HepG2 (cell line): ENCODE measurements at regions not wholly inside any gene's neighbourhood (a gene's known extent, or its start where the extent isn't known, plus 50 kb on each side); places are given as distances from the start of the nearest gene placed in this dataset.

ENCODE experiments used
- ATAC-seq: fragments of 200-7000 bp; cut with Tn5 transposase; 3 replicates; pipeline ENCODE4 v1.9.1; 2020; ENCODE audit warnings: mild to moderate bottlenecking, moderate library complexity
- BruUV-seq: library from RNA; stranded (reverse); fragments of 400-500 nt; replicated peaks from 2 replicates; lab custom pipeline; 2021; lab: Mats Ljungman, UMichigan
- CTCF ChIA-PET: fragments of 300-600 bp; formaldehyde crosslinking; extraction: SDS; loops from one replicate; lab custom pipeline; 2021; ENCODE audit warnings: low total read pairs, inconsistent platforms, low intra/inter-chr PET ratio; lab: Yijun Ruan, JAX
- POLR2A ChIA-PET: fragments of 350-600 bp; sonication (Branson Sonifier 250); formaldehyde crosslinking; loops from one replicate; lab custom pipeline; 2020; ENCODE audit warnings: antibody characterized with exemption, inconsistent platforms; lab: Yijun Ruan, JAX
- DNase-seq: peaks from one replicate; pipeline ENCODE4 v3.0.0-alpha.2; 2015; ENCODE audit warnings: low spot score
- FAIRE-seq: peaks from 3 replicates; lab custom pipeline; 2011; peaks lifted over from hg19 to GRCh38; lab: Jason Lieb, UNC
- H2AFZ ChIP-seq: one replicate; pipeline ENCODE4 v1.6.1; 2011; ENCODE audit warnings: low read length, inconsistent platforms
- H3K27ac ChIP-seq: fragments of 300-600 bp; 3 replicates; pipeline ENCODE4 v1.8.0; 2011; ENCODE audit warnings: mixed run types, mild to moderate bottlenecking, mixed read lengths, low read length, inconsistent platforms; ENCODE audit not compliant: insufficient read depth; ENCODE audit errors: extremely low read length
- H3K27me3 ChIP-seq, 2 experiments: fragments of 200-600 bp in 1 of 2; 2 replicates in 1 of 2; 3 replicates in 1 of 2; pipeline versions ENCODE4 v1.6.0 to v1.8.0; 2011; ENCODE audit warnings: low read length in 2 of 2, mild to moderate bottlenecking in 2 of 2, moderate library complexity in 2 of 2, inconsistent platforms in 1 of 2; ENCODE audit not compliant: insufficient read depth in 2 of 2, control insufficient read depth in 1 of 2
- H3K36me3 ChIP-seq, 2 experiments: fragments of 200-600 bp in 1 of 2; replicated peaks in 1 of 2; 2 replicates in 1 of 2; 3 replicates in 1 of 2; pipeline versions ENCODE4 v1.5.1 to v1.8.0; 2011; ENCODE audit warnings: low read length in 2 of 2, inconsistent platforms in 1 of 2; ENCODE audit not compliant: insufficient read depth in 2 of 2, control insufficient read depth in 1 of 2
- H3K4me1 ChIP-seq: 2 replicates; pipeline ENCODE4 v1.5.1; 2012; ENCODE audit warnings: low read length, inconsistent platforms; ENCODE audit not compliant: insufficient read depth
- H3K4me2 ChIP-seq: 2 replicates; pipeline ENCODE4 v1.6.0; 2011; ENCODE audit warnings: low read depth, low read length, inconsistent platforms
- H3K4me3 ChIP-seq, 3 experiments: fragments of 200-600 bp in 1 of 3; sonication (generic), shearing (Covaris generic) in 1 of 3; replicated peaks in 1 of 3; 2 replicates each; pipeline ENCODE4 v1.5.1; 2011 to 2016; ENCODE audit warnings: low read length in 3 of 3, inconsistent platforms in 2 of 3, low read depth in 2 of 3, mild to moderate bottlenecking in 2 of 3, control low read depth in 1 of 3, mixed read lengths in 1 of 3; ENCODE audit not compliant: insufficient read depth in 1 of 3
- H3K79me2 ChIP-seq: one replicate; pipeline ENCODE4 v1.6.1; 2011; ENCODE audit warnings: low read length, inconsistent platforms; ENCODE audit not compliant: insufficient read depth
- H3K9ac ChIP-seq: 2 replicates; pipeline ENCODE4 v1.6.0; 2011; ENCODE audit warnings: mild to moderate bottlenecking, low read depth, low read length, inconsistent platforms; ENCODE audit not compliant: insufficient read depth
- H3K9me3 ChIP-seq: 2 replicates; pipeline ENCODE4 v1.5.1; 2012; ENCODE audit warnings: mild to moderate bottlenecking, low read length
- H4K20me1 ChIP-seq: 2 replicates; pipeline ENCODE4 v1.6.0; 2011; ENCODE audit warnings: inconsistent platforms, mild to moderate bottlenecking, low read length, moderate library complexity; ENCODE audit not compliant: insufficient read depth
- ADNP ChIP-seq: sonication (generic); formaldehyde crosslinking; IDR thresholded peaks from 2 replicates; pipeline ENCODE4 v1.4.0; 2020; ENCODE audit warnings: missing genetic modification reagents
- AHR ChIP-seq: IDR thresholded peaks from 2 replicates; pipeline ENCODE4 v1.6.1; 2018; ENCODE audit warnings: missing genetic modification reagents, missing compliant biosample characterization
- CCAR2 ChIP-seq: fragments of 200-400 bp; formaldehyde crosslinking; optimal IDR thresholded peaks from 2 replicates; pipeline ENCODE3; 2018; ENCODE audit warnings: low read depth, mild to moderate bottlenecking, low read length, moderate library complexity
- E2F2 ChIP-seq: sonication (generic); formaldehyde crosslinking; IDR thresholded peaks from 2 replicates; pipeline ENCODE4 v1.4.0; 2020; ENCODE audit warnings: missing genetic modification reagents, borderline replicate concordance
- EED ChIP-seq: sonication (generic); formaldehyde crosslinking; IDR thresholded peaks from 2 replicates; pipeline ENCODE4 v1.5.0; 2020; ENCODE audit warnings: mild to moderate bottlenecking, missing genetic modification reagents
- HOXA7 ChIP-seq: sonication (generic); formaldehyde crosslinking; IDR thresholded peaks from 2 replicates; pipeline ENCODE4 v1.8.1; 2022; ENCODE audit warnings: mild to moderate bottlenecking, missing genetic modification reagents, moderate library complexity
- NFKBIZ ChIP-seq: IDR thresholded peaks from 2 replicates; pipeline ENCODE4 v1.6.1; 2018; ENCODE audit warnings: missing genetic modification reagents, missing compliant biosample characterization
- NPAS2 ChIP-seq: sonication (generic); formaldehyde crosslinking; IDR thresholded peaks from 2 replicates; pipeline ENCODE4 v1.8.0; 2022; ENCODE audit warnings: mild to moderate bottlenecking, missing genetic modification reagents, borderline replicate concordance
- NR3C1 ChIP-seq: sonication (generic); formaldehyde crosslinking; IDR thresholded peaks from 2 replicates; pipeline ENCODE4 v1.4.0; 2020; ENCODE audit warnings: missing genetic modification reagents
- PHF20 ChIP-seq: sonication (generic); formaldehyde crosslinking; IDR thresholded peaks from 2 replicates; pipeline ENCODE4 v1.5.0; 2020; ENCODE audit warnings: mild to moderate bottlenecking, missing genetic modification reagents
- SRF ChIP-seq: IDR thresholded peaks from 2 replicates; pipeline ENCODE4 v1.6.1; 2011; ENCODE audit warnings: mild to moderate bottlenecking, low read depth, low read length, moderate library complexity
- TSC22D2 ChIP-seq: sonication (generic); formaldehyde crosslinking; IDR thresholded peaks from 2 replicates; pipeline ENCODE4 v1.5.1; 2020; ENCODE audit warnings: missing genetic modification reagents, mild to moderate bottlenecking, borderline replicate concordance
- ZBTB42 ChIP-seq: sonication (generic); formaldehyde crosslinking; IDR thresholded peaks from 2 replicates; pipeline ENCODE4 v1.5.0; 2020; ENCODE audit warnings: mild to moderate bottlenecking, missing genetic modification reagents
- ZFP41 ChIP-seq: sonication (generic); formaldehyde crosslinking; IDR thresholded peaks from 2 replicates; pipeline ENCODE4 v1.4.0; 2020; ENCODE audit warnings: mild to moderate bottlenecking, missing genetic modification reagents, borderline replicate concordance
- ZFY ChIP-seq: sonication (generic); formaldehyde crosslinking; IDR thresholded peaks from 2 replicates; pipeline ENCODE4 v1.4.0; 2020; ENCODE audit warnings: missing genetic modification reagents
- ZNF20 ChIP-seq: sonication (generic); formaldehyde crosslinking; IDR thresholded peaks from 2 replicates; pipeline ENCODE4 v1.4.0; 2020; ENCODE audit warnings: mild to moderate bottlenecking, moderate library complexity, missing genetic modification reagents
- ZNF564 ChIP-seq: sonication (generic); formaldehyde crosslinking; IDR thresholded peaks from 2 replicates; pipeline ENCODE4 v1.8.1; 2023; ENCODE audit warnings: mild to moderate bottlenecking, missing genetic modification reagents
- ZNF572 ChIP-seq: sonication (generic); formaldehyde crosslinking; IDR thresholded peaks from 2 replicates; pipeline ENCODE4 v1.5.1; 2020; ENCODE audit warnings: mild to moderate bottlenecking, missing genetic modification reagents
- ZNF83 ChIP-seq: sonication (generic); formaldehyde crosslinking; IDR thresholded peaks from 2 replicates; pipeline ENCODE4 v1.4.0; 2020; ENCODE audit warnings: missing genetic modification reagents, mild to moderate bottlenecking, borderline replicate concordance
- ZNF850 ChIP-seq: sonication (generic); formaldehyde crosslinking; conservative IDR thresholded peaks from 2 replicates; pipeline ENCODE4 v1.9.0; 2021; ENCODE audit warnings: mild to moderate bottlenecking, missing genetic modification reagents
- WGBS: methylation state at CpG from one replicate; pipeline ENCODE4 v1.1.6; 2017; ENCODE audit warnings: low lambda C conversion rate; 5-methylcytosine and 5-hydroxymethylcytosine counted together
- in situ Hi-C: cut with HindIII; loops from 2 replicates; pipeline ENCODE4 v1.10.0; 2017; ENCODE audit warnings: low pct_unique_long_range_greater_than_20kb; ENCODE audit not compliant: extremely low pct_ligation_motif_present
- intact Hi-C: fragments of 100-400 bp; cut with micrococcal nuclease; formaldehyde crosslinking; loops from one replicate; pipeline ENCODE4 v1.10.0; 2022; ENCODE audit not compliant: unreplicated experiment
- TF ChIP-seq, protein P1 (sequence below): sonication (generic); formaldehyde crosslinking; IDR thresholded peaks from 2 replicates; pipeline ENCODE4 v1.5.1; 2020; ENCODE audit warnings: missing genetic modification reagents, mild to moderate bottlenecking, borderline replicate concordance

DNA sequence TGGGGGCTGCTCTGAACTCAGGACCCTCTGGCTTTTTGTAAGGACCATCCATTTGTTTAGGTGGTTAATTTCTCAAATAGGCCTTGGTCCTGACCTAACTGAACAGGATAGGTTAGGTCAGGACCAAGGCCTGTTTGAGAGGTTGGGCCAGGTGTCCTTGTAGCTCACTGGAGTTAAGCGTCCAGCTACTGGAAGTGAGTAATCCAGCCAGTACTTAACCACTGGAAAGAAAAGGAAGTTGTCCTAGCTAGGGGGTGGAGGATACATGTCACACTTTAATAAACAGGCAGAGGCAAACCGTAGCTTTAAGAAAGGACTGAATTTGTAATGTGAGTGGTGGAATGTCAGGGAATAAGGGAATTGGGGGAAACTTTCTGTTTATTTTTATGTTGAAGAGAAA lies 96.0 kb downstream of the GPR85 start:
- TF ChIP-seq, protein P1, sequence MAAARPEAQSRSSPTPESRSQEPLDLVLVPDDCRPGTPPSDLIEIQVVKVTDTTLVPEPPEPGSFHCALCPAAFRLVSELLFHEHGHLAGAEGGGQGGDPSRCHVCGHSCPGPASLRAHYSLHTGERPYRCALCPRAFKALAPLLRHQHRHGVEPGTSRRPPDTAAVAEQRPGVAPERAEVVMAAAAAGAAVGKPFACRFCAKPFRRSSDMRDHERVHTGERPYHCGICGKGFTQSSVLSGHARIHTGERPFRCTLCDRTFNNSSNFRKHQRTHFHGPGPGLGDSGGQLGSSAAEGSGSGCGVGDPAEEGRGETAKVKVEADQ (CRISPR knock-in tag) = no peak
- TF ChIP-seq SRF (no peak), NR3C1 (CRISPR knock-in tag) (no peak), ZBTB42 (CRISPR knock-in tag) (no peak)
- Histone ChIP-seq H3K36me3 (no peaks in the 10 kb centered on the region), H3K4me1 (no peaks in the 10 kb centered on the region), H3K79me2 (no peaks in the 10 kb centered on the region), H3K9ac (no peak overlapping the region), H3K9me3 (no peaks in the 10 kb centered on the region), H2AFZ (no peak overlapping the region), H4K20me1 (no peaks in the 10 kb centered on the region), H3K4me2 (no peak overlapping the region), H3K4me3 (no peak overlapping the region), H3K27ac (no peak overlapping the region), H3K27me3 (no peaks in the 10 kb centered on the region)
- DNase-seq = no peak
- no peak for ATAC-seq
- CTCF ChIA-PET = no interaction called here
- FAIRE-seq = no peak
- no TSS peak for BruUV-seq
- WGBS = 0% methylated on average over 2 of the region's 2 CpGs
- in situ Hi-C loops (no loop called here), intact Hi-C loops (no loop called here)
- POLR2A ChIA-PET = no interaction called here

GRCh38 chr7:112989531-112989930 lies 97.1 kb downstream of the GPR85 start:
- no peak for ATAC-seq

More at GRCh38 chr7:112989531-112989930, 97.1 kb downstream of the GPR85 start:
- in situ Hi-C loops = no loop called here
- Histone ChIP-seq H3K9me3 (no peaks in the 10 kb centered on the region), H4K20me1 (no peaks in the 10 kb centered on the region), H3K27me3 (no peaks in the 10 kb centered on the region), H3K79me2 (no peaks in the 10 kb centered on the region), H3K9ac (no peak overlapping the region), H3K36me3 (no peaks in the 10 kb centered on the region), H3K27ac (no peak overlapping the region), H3K4me3 (no peak overlapping the region), H3K4me1 (no peaks in the 10 kb centered on the region), H3K4me2 (no peak overlapping the region), H2AFZ (no peak overlapping the region)
- ChIA-PET CTCF (no interaction called here), POLR2A (no interaction called here)
- TF ChIP-seq ZNF572 (CRISPR knock-in tag) = no peak
- no peak for TF ChIP-seq ZNF20 (CRISPR knock-in tag)
- no peak for TF ChIP-seq ZNF564 (CRISPR knock-in tag)
- no peak for TF ChIP-seq ZNF850 (CRISPR knock-in tag)
- TF ChIP-seq HOXA7 (CRISPR knock-in tag) = no peak
- TF ChIP-seq AHR (CRISPR knock-in tag) = no peak
- no peak for TF ChIP-seq NPAS2
- TF ChIP-seq TSC22D2 (CRISPR knock-in tag) = no peak
- no peak for TF ChIP-seq ZNF83 (CRISPR knock-in tag)
- TF ChIP-seq ZFP41 (CRISPR knock-in tag) = no peak
- no peak for TF ChIP-seq EED
- TF ChIP-seq E2F2 = no peak
- TF ChIP-seq PHF20 (CRISPR knock-in tag) = no peak
- TF ChIP-seq NFKBIZ = no peak
- no peak for TF ChIP-seq ZFY (CRISPR knock-in tag)
- no peak for TF ChIP-seq CCAR2
- TF ChIP-seq ADNP = no peak
- no peak for FAIRE-seq
- BruUV-seq = no TSS peak
- DNase-seq = no peak
- intact Hi-C loops = no loop called here
